B cell (primary cell): ENCODE measurements at regions not wholly inside any gene's neighbourhood (a gene's known extent, or its start where the extent isn't known, plus 50 kb on each side); places are given as distances from the start of the nearest gene placed in this dataset.

Experiments
- ATAC-seq: fragments of 200-7000 bp; cut with Tn5 transposase; one replicate; pipeline ENCODE4 v1.10.0; 2021; ENCODE audit warnings: low read depth, mild to moderate bottlenecking, moderate number of reproducible peaks, moderate library complexity
- CTCF ChIA-PET: fragments of 350-600 bp; sonication (Branson Sonifier 250); formaldehyde crosslinking; loops from one replicate; lab custom pipeline; 2021; ENCODE audit warnings: antibody characterized with exemption, inconsistent platforms; lab: Charles Lee
- POLR2A ChIA-PET: fragments of 350-600 bp; sonication (Branson Sonifier 250); formaldehyde crosslinking; loops from one replicate; lab custom pipeline; 2021; ENCODE audit warnings: antibody characterized with exemption; lab: Charles Lee
- DNase-seq: peaks from one replicate; pipeline ENCODE4 v3.0.0; 2013
- H2AFZ ChIP-seq: 2 replicates; pipeline ENCODE4 v1.6.1; 2012; ENCODE audit warnings: mild to moderate bottlenecking, low read depth, low read length; ENCODE audit not compliant: insufficient read depth, poor library complexity, severe bottlenecking
- H3K27ac ChIP-seq, 2 donors: 1 replicate in 1 of 2; 2 replicates in 1 of 2; pipeline ENCODE4 v1.5.1; 2012 to 2013; ENCODE audit warnings: low read length in 2 of 2, mild to moderate bottlenecking in 2 of 2, moderate library complexity in 1 of 2
- H3K27me3 ChIP-seq, 4 experiments: fragments of 200-600 bp in 1 of 4; sonication (generic) in 1 of 4; replicated peaks in 1 of 4; 1 replicate in 2 of 4; 2 replicates in 2 of 4; pipeline versions ENCODE4 v1.6.1 to v1.7.0; 2013 to 2016; ENCODE audit warnings: low read length in 3 of 4, mild to moderate bottlenecking in 2 of 4, mixed read lengths in 1 of 4, moderate library complexity in 1 of 4; ENCODE audit not compliant: insufficient read depth in 4 of 4, control insufficient read depth in 3 of 4; ENCODE audit errors: control extremely low read depth in 1 of 4
- H3K36me3 ChIP-seq, 2 experiments: replicated peaks in 1 of 2; 1 replicate in 1 of 2; 2 replicates in 1 of 2; pipeline versions ENCODE4 v1.6.1 to v1.7.1; 2013; ENCODE audit warnings: low read length in 1 of 2; ENCODE audit not compliant: insufficient read depth in 2 of 2, control insufficient read depth in 1 of 2; ENCODE audit errors: control extremely low read depth in 1 of 2, extremely low read depth in 1 of 2
- H3K4me1 ChIP-seq, 2 donors: fragments of 200-600 bp in 1 of 2; sonication (generic) in 1 of 2; 1 replicate in 1 of 2; 2 replicates in 1 of 2; pipeline versions ENCODE4 v1.5.1 to v1.6.1; 2013 to 2017; ENCODE audit warnings: low read length in 2 of 2; ENCODE audit not compliant: control insufficient read depth in 2 of 2, insufficient read depth in 2 of 2
- H3K4me2 ChIP-seq: replicated peaks from 2 replicates; pipeline ENCODE3; 2012; ENCODE audit warnings: mild to moderate bottlenecking, low read depth, low read length; ENCODE audit not compliant: poor library complexity, severe bottlenecking
- H3K4me3 ChIP-seq, 5 experiments: fragments of 200-600 bp in 1 of 5; sonication (generic) in 1 of 5; 1 replicate in 3 of 5; 2 replicates in 2 of 5; pipeline versions ENCODE4 v1.5.1 to v1.7.0; 2011 to 2016; ENCODE audit warnings: low read length in 4 of 5, mild to moderate bottlenecking in 4 of 5, low read depth in 2 of 5, control low read depth in 1 of 5, moderate library complexity in 1 of 5; ENCODE audit not compliant: insufficient read depth in 1 of 5; ENCODE audit errors: control extremely low read depth in 1 of 5, extremely low read depth in 1 of 5
- H3K79me2 ChIP-seq: fragments of 200-600 bp; sonication (generic); one replicate; pipeline ENCODE4 v1.6.0; 2016; ENCODE audit warnings: low read length; ENCODE audit not compliant: control insufficient read depth, insufficient read depth
- H3K9ac ChIP-seq: fragments of 200-600 bp; sonication (generic); 2 replicates; pipeline ENCODE4 v1.6.1; 2017; ENCODE audit warnings: mild to moderate bottlenecking, low read length, moderate library complexity
- H3K9me3 ChIP-seq, 3 donors: one replicate each; pipeline versions ENCODE4 v1.6.1 to v1.7.1; 2013; ENCODE audit warnings: low read length in 2 of 3; ENCODE audit not compliant: control insufficient read depth in 2 of 3, insufficient read depth in 1 of 3; ENCODE audit errors: control extremely low read depth in 1 of 3
- H4K20me1 ChIP-seq: 2 replicates; pipeline ENCODE4 v1.6.0; 2012; ENCODE audit warnings: mild to moderate bottlenecking, low read length; ENCODE audit not compliant: insufficient read depth, control insufficient read depth, poor library complexity, severe bottlenecking
- H3K27ac Mint-ChIP-seq: one replicate; pipeline ENCODE4 v1.8.0; 2021; ENCODE audit warnings: mixed read lengths
- H3K27me3 Mint-ChIP-seq: one replicate; pipeline ENCODE4 v1.8.0; 2021; ENCODE audit warnings: mixed read lengths
- H3K4me1 Mint-ChIP-seq: one replicate; pipeline ENCODE4 v1.8.0; 2021; ENCODE audit warnings: mixed read lengths
- H3K4me3 Mint-ChIP-seq: one replicate; pipeline ENCODE4 v1.8.0; 2021; ENCODE audit warnings: mixed read lengths
- H3K9me3 Mint-ChIP-seq: one replicate; pipeline ENCODE4 v1.8.0; 2022; ENCODE audit warnings: mixed read lengths; ENCODE audit not compliant: insufficient read depth
- CTCF ChIP-seq: fragments of 200-600 bp; IDR thresholded peaks from one replicate; pipeline ENCODE4 v1.8.0; 2022; ENCODE audit warnings: antibody characterized with exemption, mild to moderate bottlenecking
- EZH2 ChIP-seq: IDR thresholded peaks from 2 replicates; pipeline ENCODE4 v1.6.1; 2012; ENCODE audit warnings: borderline replicate concordance, low read depth, mild to moderate bottlenecking, moderate library complexity, low read length; ENCODE audit not compliant: insufficient read depth, poor library complexity, severe bottlenecking
- WGBS: methylation state at CpG from one replicate; pipeline ENCODE4 v1.1.5; 2013; ENCODE audit warnings: missing lambda C conversion rate; ENCODE audit not compliant: insufficient coverage; 5-methylcytosine and 5-hydroxymethylcytosine counted together
- intact Hi-C: fragments of 100-400 bp; cut with micrococcal nuclease; formaldehyde crosslinking; loops from one replicate; pipeline ENCODE4 v1.10.0; 2022

- POLR2A ChIA-PET, result no interaction called here
- H3K9ac ChIP-seq, result no peak overlapping the region
- peaks cover 0 to 4% (median 0%) of the 10 kb centered on the region in 4 experiments for H3K27me3 ChIP-seq
- no peaks in the 10 kb centered on the region for H4K20me1 ChIP-seq
- H3K36me3 ChIP-seq, result no peaks in the 10 kb centered on the region
- ATAC-seq, result no peak
- Mint-ChIP-seq H3K9me3 (no peaks in the 10 kb centered on the region), H3K27ac (no peak overlapping the region), H3K4me3 (no peak overlapping the region), H3K27me3 (peaks cover 50% of the 10 kb centered on the region), H3K4me1 (no peaks in the 10 kb centered on the region)
- no peak overlapping the region for H2AFZ ChIP-seq
- H3K4me3 ChIP-seq, result no peak overlapping the region
- no peaks in the 10 kb centered on the region for H3K79me2 ChIP-seq
- no peak for TF ChIP-seq EZH2
- no peak for TF ChIP-seq CTCF
- H3K4me1 ChIP-seq, result no peaks in the 10 kb centered on the region
- H3K9me3 ChIP-seq, result no peaks in the 10 kb centered on the region
- no peak for DNase-seq
- WGBS, result no CpG with 5 or more reads among the region's 1 CpG
- CTCF ChIA-PET, result no interaction called here
- intact Hi-C loops, result no loop called here
- no peak overlapping the region for H3K27ac ChIP-seq
- H3K4me2 ChIP-seq, result no peak overlapping the region
Observed at GRCh38 chr2:8364668-8365067, 317.2 kb upstream of the ID2 start.

GRCh38 chr2:8365331-8365910, 316.4 kb upstream of the ID2 start:
- H3K4me3 ChIP-seq, result no peak overlapping the region
- Mint-ChIP-seq H3K9me3 (no peaks in the 10 kb centered on the region), H3K27me3 (peaks cover 55% of the 10 kb centered on the region), H3K4me3 (no peak overlapping the region), H3K4me1 (no peaks in the 10 kb centered on the region), H3K27ac (no peak overlapping the region)
- H4K20me1 ChIP-seq, result no peaks in the 10 kb centered on the region
- no peak overlapping the region for H3K27ac ChIP-seq
- ATAC-seq, result no peak
- H3K36me3 ChIP-seq, result no peaks in the 10 kb centered on the region
- intact Hi-C loops, result no loop called here
- CTCF ChIA-PET, result no interaction called here
- 98% methylated on average over 15 of the region's 16 CpGs for WGBS
- no peak overlapping the region for H3K9ac ChIP-seq
- no peaks in the 10 kb centered on the region for H3K79me2 ChIP-seq
- POLR2A ChIA-PET, result no interaction called here
- H3K9me3 ChIP-seq, result no peaks in the 10 kb centered on the region
- no peaks in the 10 kb centered on the region for H3K4me1 ChIP-seq
- no peak overlapping the region for H2AFZ ChIP-seq
- peaks cover 0 to 4% (median 0%) of the 10 kb centered on the region in 4 experiments for H3K27me3 ChIP-seq
- TF ChIP-seq CTCF, result no peak
- no peak for TF ChIP-seq EZH2
- no peak overlapping the region for H3K4me2 ChIP-seq
- DNase-seq, result no peak
